HAP-1 (cell line): ENCODE measurements at regions not wholly inside any gene's neighbourhood (a gene's known extent, or its start where the extent isn't known, plus 50 kb on each side); places are given as distances from the start of the nearest gene placed in this dataset.

Experiments
- DNase-seq, 2 experiments: peaks; one replicate each; pipeline ENCODE4 v3.0.0-alpha.2; 2016 to 2020; ENCODE audit warnings: low spot score in 2 of 2
- H3K27me3 ChIP-seq: fragments of 250-450 bp; sonication (Bioruptor Pico); 2 replicates; pipeline ENCODE4 v1.5.1; 2020; ENCODE audit warnings: low read depth, mild to moderate bottlenecking, moderate library complexity
- H3K36me3 ChIP-seq: fragments of 250-450 bp; sonication (Bioruptor Pico); replicated peaks from 2 replicates; pipeline ENCODE4 v1.5.1; 2020; ENCODE audit warnings: mild to moderate bottlenecking
- H3K4me1 ChIP-seq: fragments of 250-450 bp; sonication (Bioruptor Pico); 2 replicates; pipeline ENCODE4 v1.5.1; 2020; ENCODE audit warnings: mild to moderate bottlenecking
- H3K4me3 ChIP-seq: fragments of 250-450 bp; sonication (Bioruptor Pico); 2 replicates; pipeline ENCODE4 v1.5.1; 2020; ENCODE audit warnings: mild to moderate bottlenecking, moderate library complexity
- H3K9me3 ChIP-seq: fragments of 250-450 bp; sonication (Bioruptor Pico); 2 replicates; pipeline ENCODE4 v1.5.1; 2020; ENCODE audit warnings: mild to moderate bottlenecking, moderate library complexity
- in situ Hi-C: fragments of 300-500 bp; cut with MboI; formaldehyde crosslinking; loops from 3 replicates; pipeline ENCODE4 v1.14.3; 2020; ENCODE audit warnings: low sequenced_read_pairs, inconsistent platforms, mixed read lengths

- Histone ChIP-seq H3K9me3 (no peaks in the 10 kb centered on the region), H3K4me1 (no peaks in the 10 kb centered on the region), H3K27me3 (no peaks in the 10 kb centered on the region; the same call in 1 of the 2 replicates), H3K36me3 (no peaks in the 10 kb centered on the region), H3K4me3 (no peak overlapping the region)
- DNase-seq: no peak
- in situ Hi-C loops: no loop called here
These were observed 495.6 kb downstream of the JRKL start for GRCh38 chr11:96885405-96885804.

- no peak for DNase-seq
- Histone ChIP-seq H3K36me3 (no peaks in the 10 kb centered on the region), H3K4me3 (no peak overlapping the region), H3K27me3 (no peaks in the 10 kb centered on the region; the same call in 1 of the 2 replicates), H3K4me1 (no peaks in the 10 kb centered on the region), H3K9me3 (no peaks in the 10 kb centered on the region)
- in situ Hi-C loops: no loop called here
These were observed 496.1 kb downstream of the JRKL start for GRCh38 chr11:96885912-96886311.

GRCh38 chr11:96893988-96894387 is 504.2 kb downstream of the JRKL start:
- in situ Hi-C loops: no loop called here
- H3K27me3 ChIP-seq: no peaks in the 10 kb centered on the region
- no peaks in the 10 kb centered on the region for H3K36me3 ChIP-seq
- H3K4me1 ChIP-seq: no peaks in the 10 kb centered on the region
- no peak for DNase-seq
- no peak overlapping the region for H3K4me3 ChIP-seq
- no peaks in the 10 kb centered on the region for H3K9me3 ChIP-seq

- no peaks in the 10 kb centered on the region for H3K36me3 ChIP-seq
- H3K9me3 ChIP-seq: no peaks in the 10 kb centered on the region
- DNase-seq: no peak
- H3K4me1 ChIP-seq: no peaks in the 10 kb centered on the region
- no peak overlapping the region for H3K4me3 ChIP-seq
- no peaks in the 10 kb centered on the region for H3K27me3 ChIP-seq
- in situ Hi-C loops: no loop called here
These were observed 504.8 kb downstream of the JRKL start for GRCh38 chr11:96894587-96894986.

DNA sequence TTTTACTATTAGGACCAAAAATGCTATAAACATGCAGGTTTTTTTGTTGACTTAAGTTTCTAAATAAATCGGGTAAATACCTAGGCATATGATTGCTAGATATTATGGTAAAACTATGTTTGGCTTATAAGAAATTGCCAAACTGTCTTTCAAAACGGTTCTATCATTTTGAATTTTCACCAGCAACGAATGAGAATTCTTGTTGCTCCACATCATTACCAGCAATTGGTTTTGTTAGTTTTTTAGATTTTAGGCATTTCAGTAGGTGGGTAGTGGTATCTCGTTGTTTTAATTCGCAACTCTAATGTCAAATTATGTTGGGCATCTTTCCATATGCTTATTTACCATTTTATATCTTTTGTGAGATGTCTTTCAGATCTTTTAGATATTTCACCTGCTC is 510.2 kb downstream of the JRKL start:
- in situ Hi-C loops: no loop called here
- DNase-seq: no peak
- no peaks in the 10 kb centered on the region for H3K9me3 ChIP-seq

DNA sequence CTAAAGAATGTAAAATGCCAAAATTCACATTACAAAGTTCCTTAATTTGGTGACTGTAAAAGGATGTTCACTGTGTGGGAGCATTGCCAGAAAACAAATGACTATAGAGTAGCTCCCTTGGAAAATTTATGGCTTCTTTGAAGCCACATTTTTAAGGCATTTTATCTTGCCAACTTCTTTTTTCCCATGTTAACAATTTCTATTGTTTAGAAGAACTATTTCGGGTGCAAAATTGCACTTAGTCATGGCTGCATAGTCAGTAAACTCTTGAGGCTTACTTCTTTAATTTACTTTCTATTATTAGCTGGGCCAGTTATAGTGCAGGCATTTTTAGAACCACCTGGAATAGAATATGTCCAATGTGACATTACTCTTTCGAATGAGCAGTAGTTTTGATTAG is 515.3 kb downstream of the JRKL start:
- DNase-seq: no peak
- Histone ChIP-seq H3K4me1 (no peaks in the 10 kb centered on the region), H3K36me3 (no peaks in the 10 kb centered on the region), H3K9me3 (no peaks in the 10 kb centered on the region), H3K27me3 (no peaks in the 10 kb centered on the region), H3K4me3 (no peak overlapping the region)
- in situ Hi-C loops: no loop called here

More for the DNA sequence above, 510.2 kb downstream of the JRKL start:
- Histone ChIP-seq H3K27me3 (no peaks in the 10 kb centered on the region), H3K36me3 (no peaks in the 10 kb centered on the region), H3K4me1 (no peaks in the 10 kb centered on the region), H3K4me3 (no peak overlapping the region)

DNA sequence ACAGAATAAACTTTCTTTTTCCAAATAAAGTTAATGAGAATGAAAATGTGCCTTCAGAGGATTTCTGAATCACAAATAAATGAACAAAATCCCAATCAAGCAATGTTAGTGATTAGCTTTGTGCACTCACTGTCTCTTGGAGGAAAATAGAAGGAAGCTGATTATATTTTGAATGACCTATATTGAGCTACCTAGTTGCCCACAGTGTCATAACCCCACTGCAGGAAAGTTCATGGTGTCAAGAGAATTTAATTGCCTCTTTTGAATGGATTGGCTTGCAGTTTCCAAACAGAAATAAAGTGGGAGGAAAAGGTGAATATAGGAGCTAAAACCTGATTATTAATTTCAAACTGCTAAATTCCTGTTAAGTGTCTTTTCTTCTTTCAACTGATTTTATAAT is 515.9 kb downstream of the JRKL start:
- Histone ChIP-seq H3K4me3 (no peak overlapping the region), H3K27me3 (no peaks in the 10 kb centered on the region), H3K4me1 (no peaks in the 10 kb centered on the region), H3K36me3 (no peaks in the 10 kb centered on the region), H3K9me3 (no peaks in the 10 kb centered on the region)
- no peak for DNase-seq
- in situ Hi-C loops: no loop called here

DNA sequence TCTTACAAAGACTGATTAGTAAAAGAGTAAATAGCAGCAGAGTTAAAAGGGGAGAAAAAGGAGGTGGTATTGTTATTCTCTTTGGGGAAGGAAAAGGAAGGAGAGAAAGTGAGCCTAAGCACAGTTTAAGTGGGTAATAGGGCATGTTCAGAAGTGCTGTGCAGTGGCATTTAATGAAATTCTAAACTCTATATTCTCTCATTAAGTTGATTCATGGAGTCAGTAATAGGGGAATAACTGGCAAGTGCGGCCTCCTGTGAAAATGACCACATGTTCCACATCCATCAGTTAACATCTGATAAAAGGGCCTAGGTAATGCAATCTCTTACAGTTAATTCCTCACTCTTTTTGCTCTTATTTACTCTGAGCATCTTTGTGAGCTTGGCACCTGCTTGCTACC is 516.7 kb downstream of the JRKL start:
- no peaks in the 10 kb centered on the region for H3K36me3 ChIP-seq
- H3K9me3 ChIP-seq: no peaks in the 10 kb centered on the region
- DNase-seq: no peak
- no peaks in the 10 kb centered on the region for H3K4me1 ChIP-seq
- H3K4me3 ChIP-seq: no peak overlapping the region
- no peaks in the 10 kb centered on the region for H3K27me3 ChIP-seq
- in situ Hi-C loops: no loop called here

GRCh38 chr11:96925862-96926261 is 536.0 kb downstream of the JRKL start:
- in situ Hi-C loops: no loop called here
- no peaks in the 10 kb centered on the region for H3K27me3 ChIP-seq
- H3K9me3 ChIP-seq: no peaks in the 10 kb centered on the region
- H3K4me3 ChIP-seq: no peak overlapping the region
- no peak for DNase-seq
- H3K4me1 ChIP-seq: no peaks in the 10 kb centered on the region
- no peaks in the 10 kb centered on the region for H3K36me3 ChIP-seq

GRCh38 chr11:96940227-96940626 is 550.4 kb downstream of the JRKL start:
- Histone ChIP-seq H3K27me3 (no peaks in the 10 kb centered on the region), H3K4me1 (no peaks in the 10 kb centered on the region), H3K4me3 (no peak overlapping the region), H3K36me3 (no peaks in the 10 kb centered on the region), H3K9me3 (no peaks in the 10 kb centered on the region)
- no peak for DNase-seq
- in situ Hi-C loops: no loop called here

- no peaks in the 10 kb centered on the region for H3K36me3 ChIP-seq
- in situ Hi-C loops: no loop called here
- H3K27me3 ChIP-seq: no peaks in the 10 kb centered on the region
- no peaks in the 10 kb centered on the region for H3K9me3 ChIP-seq
- H3K4me1 ChIP-seq: no peaks in the 10 kb centered on the region
- no peak for DNase-seq
- no peak overlapping the region for H3K4me3 ChIP-seq
These were observed 553.0 kb downstream of the JRKL start for GRCh38 chr11:96942855-96943254.

DNA sequence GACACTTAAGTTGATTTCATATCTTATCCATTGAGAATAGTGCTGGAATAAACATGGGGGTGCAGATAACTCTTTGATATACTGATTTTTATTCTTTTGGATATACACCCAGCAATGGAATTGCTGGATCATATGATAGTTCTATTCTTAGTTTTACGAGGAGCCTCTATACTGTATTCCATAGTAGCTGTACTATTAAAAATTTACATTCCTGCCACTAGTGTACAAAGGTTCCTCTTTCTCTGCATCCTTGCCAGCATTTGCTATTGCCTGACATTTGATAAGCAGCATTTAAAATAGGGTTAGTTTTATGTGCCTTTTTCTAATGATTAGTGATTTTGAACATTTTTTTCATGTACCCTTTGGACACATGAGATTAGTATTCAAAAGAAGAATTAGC is 554.2 kb downstream of the JRKL start:
- H3K9me3 ChIP-seq: no peaks in the 10 kb centered on the region
- H3K36me3 ChIP-seq: no peaks in the 10 kb centered on the region
- in situ Hi-C loops: no loop called here
- no peaks in the 10 kb centered on the region for H3K27me3 ChIP-seq
- H3K4me1 ChIP-seq: no peaks in the 10 kb centered on the region
- H3K4me3 ChIP-seq: no peak overlapping the region
- DNase-seq: no peak

GRCh38 chr11:96948066-96948465 is 558.3 kb downstream of the JRKL start:
- in situ Hi-C loops: no loop called here

DNA sequence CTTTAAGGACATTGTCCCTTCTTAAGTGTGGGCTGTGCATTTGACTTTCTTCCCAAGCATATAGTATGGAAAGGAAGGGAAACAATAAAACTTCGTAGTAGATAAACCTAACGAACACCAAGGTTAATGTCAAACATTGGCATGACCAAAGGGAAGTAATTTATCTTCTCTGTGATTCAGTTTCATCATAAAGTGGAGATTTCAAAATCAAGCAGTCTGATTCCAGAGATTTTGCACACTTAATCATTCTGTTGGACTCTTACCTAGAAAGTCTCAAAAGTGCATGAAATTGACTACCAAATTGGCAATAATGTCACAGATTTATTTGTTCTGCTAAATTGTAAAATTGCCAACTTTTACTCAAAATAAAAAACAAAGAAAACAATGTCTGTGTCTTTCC is 559.7 kb downstream of the JRKL start:
- no peaks in the 10 kb centered on the region for H3K9me3 ChIP-seq
- no peaks in the 10 kb centered on the region for H3K4me1 ChIP-seq
- H3K27me3 ChIP-seq: no peaks in the 10 kb centered on the region
- DNase-seq: no peak
- no peaks in the 10 kb centered on the region for H3K36me3 ChIP-seq
- in situ Hi-C loops: no loop called here
- H3K4me3 ChIP-seq: no peak overlapping the region

More at GRCh38 chr11:96948066-96948465, 558.3 kb downstream of the JRKL start:
- H3K9me3 ChIP-seq: no peaks in the 10 kb centered on the region
- no peak for DNase-seq
- no peaks in the 10 kb centered on the region for H3K4me1 ChIP-seq
- no peak overlapping the region for H3K4me3 ChIP-seq
- H3K27me3 ChIP-seq: no peaks in the 10 kb centered on the region
- no peaks in the 10 kb centered on the region for H3K36me3 ChIP-seq

DNA sequence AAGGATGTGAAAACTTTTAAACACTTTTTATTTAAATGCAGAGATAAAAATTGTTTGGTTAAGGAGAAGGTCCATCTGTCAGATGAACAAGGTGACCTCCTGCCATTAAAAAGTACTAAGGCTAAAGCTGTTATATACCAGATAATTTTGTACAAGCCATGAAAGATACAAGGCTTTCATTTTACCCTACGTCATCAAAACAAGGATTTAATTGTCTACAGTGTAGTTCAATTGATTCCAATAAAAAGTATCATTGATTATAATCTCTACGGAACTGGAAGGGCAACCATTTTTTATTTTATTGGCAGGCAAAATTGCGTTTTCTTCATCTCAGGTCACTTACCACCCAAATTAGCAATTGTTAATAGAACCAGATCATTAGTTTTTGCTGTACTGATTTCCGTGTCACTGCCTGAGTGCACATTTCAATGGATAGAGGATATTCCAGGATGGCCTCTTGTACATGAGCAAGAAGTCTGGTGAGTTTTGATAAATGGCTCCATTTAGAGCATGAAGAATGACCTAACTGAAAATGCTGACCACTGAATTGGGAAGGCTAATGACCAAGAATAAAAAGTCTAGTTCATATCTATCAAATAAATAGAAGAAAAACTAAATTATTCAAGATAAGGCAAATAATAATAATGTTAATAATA is 564.9 kb downstream of the JRKL start:
- in situ Hi-C loops: no loop called here
- Histone ChIP-seq H3K27me3 (no peaks in the 10 kb centered on the region), H3K4me1 (no peaks in the 10 kb centered on the region), H3K36me3 (no peaks in the 10 kb centered on the region), H3K9me3 (no peaks in the 10 kb centered on the region), H3K4me3 (no peak overlapping the region)
- DNase-seq: no peak
